ENCODE measurements at regions not wholly inside any gene's neighbourhood (a gene's known extent, or its start where the extent isn't known, plus 50 kb on each side); places are given as distances from the start of the nearest gene placed in this dataset.

- CTCF ChIA-PET (ENCODE audit: low intra/inter-chr PET ratio), result no interaction called here
- Histone ChIP-seq H3K36me3 (ENCODE audit: control insufficient read depth, insufficient read depth, low read length) (no peaks in the 10 kb centered on the region), H3K4me3 (no peak overlapping the region), H3K4me1 (replicated peaks in 1 of 2; ENCODE audit: control insufficient read depth in 2 of 2, insufficient read depth in 2 of 2, low read length in 2 of 2) (no peaks in the 10 kb centered on the region), H3K79me2 (ENCODE audit: control insufficient read depth, insufficient read depth, low read length) (no peaks in the 10 kb centered on the region), H3K4me2 (ENCODE audit: insufficient read depth, low read length) (no peak overlapping the region), H3K9ac (ENCODE audit: insufficient read depth in 1 of 2, low read depth in 2 of 2, low read length in 2 of 2) (no peak overlapping the region), H2AFZ (ENCODE audit: low read depth, low read length) (no peak overlapping the region), H3K27me3 (ENCODE audit: control insufficient read depth in 2 of 2, insufficient read depth in 2 of 2, low read length in 2 of 2) (no peaks in the 10 kb centered on the region; a peak in 1 of 5 replicates), H3K9me3 (replicated peaks; ENCODE audit: control insufficient read depth, insufficient read depth, low read depth, low read length) (no peaks in the 10 kb centered on the region), H3K9me1 (ENCODE audit: control insufficient read depth, insufficient read depth, low read length) (no peaks in the 10 kb centered on the region), H3K27ac (ENCODE audit: extremely low read depth, low read depth, low read length) (no peak overlapping the region), H4K20me1 (replicated peaks; ENCODE audit: control insufficient read depth, insufficient read depth, low read length) (no peaks in the 10 kb centered on the region)
- in situ Hi-C loops (cut with MboI) (no loop called here), intact Hi-C loops (cut with micrococcal nuclease) (no loop called here)
- FAIRE-seq (no peak), DNase-seq (ENCODE audit: extremely low read depth in 1 of 4, low spot score in 3 of 4) (no peak), ATAC-seq (no peak)
- 0% methylated on average over 1 of the region's 1 CpG for WGBS (ENCODE audit: insufficient coverage, low coverage, missing lambda C conversion rate)
- no TSS peak for BruUV-seq (replicated peaks)
- POLR2A ChIA-PET, result no interaction called here
- TF ChIP-seq, protein P1, sequence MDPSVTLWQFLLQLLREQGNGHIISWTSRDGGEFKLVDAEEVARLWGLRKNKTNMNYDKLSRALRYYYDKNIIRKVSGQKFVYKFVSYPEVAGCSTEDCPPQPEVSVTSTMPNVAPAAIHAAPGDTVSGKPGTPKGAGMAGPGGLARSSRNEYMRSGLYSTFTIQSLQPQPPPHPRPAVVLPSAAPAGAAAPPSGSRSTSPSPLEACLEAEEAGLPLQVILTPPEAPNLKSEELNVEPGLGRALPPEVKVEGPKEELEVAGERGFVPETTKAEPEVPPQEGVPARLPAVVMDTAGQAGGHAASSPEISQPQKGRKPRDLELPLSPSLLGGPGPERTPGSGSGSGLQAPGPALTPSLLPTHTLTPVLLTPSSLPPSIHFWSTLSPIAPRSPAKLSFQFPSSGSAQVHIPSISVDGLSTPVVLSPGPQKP (CRISPR knock-in tag; IDR thresholded peaks at IDR 0.05), result no peak
- TF ChIP-seq ZNF655 (CRISPR knock-in tag; IDR thresholded peaks at IDR 0.05) (no peak), SMAD1 (IDR thresholded peaks at IDR 0.05; ENCODE audit: low read depth, low read length, partially characterized antibody) (no peak), IRF9 (tag; IDR thresholded peaks at IDR 0.05) (no peak), CREB5 (CRISPR knock-in tag; IDR thresholded peaks at IDR 0.05) (no peak), MTF1 (CRISPR knock-in tag; IDR thresholded peaks at IDR 0.05; ENCODE audit: borderline replicate concordance) (no peak), ZNF445 (CRISPR knock-in tag; IDR thresholded peaks at IDR 0.05; ENCODE audit: low read depth) (no peak), BDP1 (IDR thresholded peaks at IDR 0.05; ENCODE audit: insufficient read depth, insufficient read length) (no peak), KDM5B (IDR thresholded peaks at IDR 0.05; ENCODE audit: insufficient replicate concordance, low read depth, low read length) (no peak), RNF2 (IDR thresholded peaks at IDR 0.05) (no peak), POLR2H (tag; IDR thresholded peaks at IDR 0.05; ENCODE audit: low read depth) (no peak), PHF21A (IDR thresholded peaks at IDR 0.05; ENCODE audit: borderline replicate concordance, low read depth) (no peak), GATAD2A (IDR thresholded peaks at IDR 0.05) (no peak), ZNF57 (CRISPR knock-in tag; IDR thresholded peaks at IDR 0.05) (no peak), SOX6 (IDR thresholded peaks at IDR 0.05) (no peak), ZNF717 (CRISPR knock-in tag; IDR thresholded peaks at IDR 0.05) (no peak), NCOA2 (IDR thresholded peaks at IDR 0.05; ENCODE audit: partially characterized antibody in 2 of 2) (no peak)
These were observed 116.0 kb upstream of the FOXA2 start for GRCh38 chr20:22700367-22700766.

Measured in K562 (cell line).